ENCODE measurements at regions not wholly inside any gene's neighbourhood (a gene's known extent, or its start where the extent isn't known, plus 50 kb on each side); places are given as distances from the start of the nearest gene placed in this dataset.

GRCh38 chr3:27593173-27593572 is 109.0 kb upstream of the SLC4A7 start:
- no peak overlapping the region for H2BK15ac ChIP-seq (ENCODE audit: low read length)
- no peak overlapping the region for H3K4me2 ChIP-seq (ENCODE audit: insufficient read depth in 1 of 2, low read depth in 2 of 2, low read length in 2 of 2)
- H3K23me2 ChIP-seq (ENCODE audit: low read depth, low read length): no peaks in the 10 kb centered on the region
- H2BK120ac ChIP-seq (replicated peaks; ENCODE audit: low read depth, low read length): no peak overlapping the region
- no peak overlapping the region for H3K4me3 ChIP-seq (ENCODE audit: extremely low read depth in 1 of 4, insufficient read depth in 2 of 4, low read depth in 3 of 4, low read length in 4 of 4)
- no peak for FAIRE-seq
- no peaks in the 10 kb centered on the region for H3K9me3 ChIP-seq (ENCODE audit: insufficient read depth in 2 of 2, low read depth in 1 of 2, low read length in 1 of 2)
- POLR2A ChIA-PET (ENCODE audit: partially characterized antibody): no interaction called here
- no peak overlapping the region for H4K8ac ChIP-seq (ENCODE audit: extremely low read depth, insufficient read depth, low read length)
- H3K4me1 ChIP-seq (replicated peaks in 1 of 4; ENCODE audit: control insufficient read depth in 3 of 4, insufficient read depth in 4 of 4, low read length in 3 of 4): peaks cover 0 to 13% (median 8%) of the 10 kb centered on the region in 4 experiments; a peak in 6 of 7 replicates
- no peak overlapping the region for H3K56ac ChIP-seq (replicated peaks; ENCODE audit: insufficient read length, low read depth, low read length)
- H3K36me3 ChIP-seq (ENCODE audit: control insufficient read depth in 2 of 4, insufficient read depth in 4 of 4, low read length in 3 of 4): no peaks in the 10 kb centered on the region
- no peaks in the 10 kb centered on the region; a peak in 1 of 7 replicates for H3K27me3 ChIP-seq (replicated peaks in 1 of 4; ENCODE audit: control insufficient read depth in 3 of 4, extremely low read depth in 1 of 4, insufficient read depth in 3 of 4, low read length in 3 of 4)
- no peak overlapping the region for H2BK5ac ChIP-seq (ENCODE audit: low read depth, low read length)
- no peak overlapping the region for H4K91ac ChIP-seq (replicated peaks; ENCODE audit: insufficient read length, low read length)
- H3K4ac ChIP-seq (replicated peaks; ENCODE audit: insufficient read length, low read depth, low read length): no peak overlapping the region
- no peak overlapping the region for H2BK20ac ChIP-seq (ENCODE audit: low read length)
- DNase-seq (ENCODE audit: low read depth in 1 of 2, low spot score in 2 of 2): no peak
- H3K79me1 ChIP-seq (ENCODE audit: low read depth, low read length): no peaks in the 10 kb centered on the region
- H3K18ac ChIP-seq (ENCODE audit: extremely low read depth, low read length): no peak overlapping the region
- no peak for TF ChIP-seq TBP (IDR thresholded peaks at IDR 0.05; ENCODE audit: low read depth, low read length)
- no peak for TF ChIP-seq EP300 (IDR thresholded peaks at IDR 0.05; ENCODE audit: borderline replicate concordance in 1 of 2, low read depth in 2 of 2, low read length in 2 of 2)
- H3K14ac ChIP-seq (ENCODE audit: insufficient read length): no peak overlapping the region
- no peaks in the 10 kb centered on the region for H4K20me1 ChIP-seq (replicated peaks in 1 of 2; ENCODE audit: control insufficient read depth in 1 of 2, insufficient read depth in 2 of 2, low read length in 2 of 2)
- no peak overlapping the region for H2BK12ac ChIP-seq (ENCODE audit: low read depth, low read length)
- H3K23ac ChIP-seq (ENCODE audit: insufficient read length): no peak overlapping the region
- H3K27ac ChIP-seq (ENCODE audit: low read depth, low read length): no peak overlapping the region
- H3K9ac ChIP-seq (replicated peaks in 1 of 4; ENCODE audit: extremely low read depth in 1 of 4, low read depth in 3 of 4, low read length in 3 of 4): no peak overlapping the region
- CTCF ChIA-PET (ENCODE audit: partially characterized antibody): interaction anchor here (0.8 kb wide), 1 partner anchor 88 kb away, joined by 3 read pairs; no protein-coding TSS in a partner anchor
- H2AFZ ChIP-seq (ENCODE audit: low read length): no peak overlapping the region
- H3K79me2 ChIP-seq (ENCODE audit: control insufficient read depth in 1 of 2, insufficient read depth in 2 of 2, low read length in 2 of 2): no peaks in the 10 kb centered on the region
- no peak overlapping the region for H2AK5ac ChIP-seq (ENCODE audit: low read depth, low read length)
- no peak overlapping the region for H4K5ac ChIP-seq (ENCODE audit: insufficient read length, low read depth, low read length)
- 96% methylated on average over 2 of the region's 2 CpGs; no CpG with 5 or more reads in 1 of the 2 experiments for WGBS, 2 experiments (ENCODE audit: extremely low coverage in 1 of 2, insufficient coverage in 1 of 2, insufficient read length in 1 of 2, insufficient replicate concordance in 2 of 2, low coverage in 1 of 2, low lambda C conversion rate in 2 of 2, missing lambda C conversion rate in 1 of 2)

Measured in H1 (cell line).